ENCODE measurements at regions not wholly inside any gene's neighbourhood (a gene's known extent, or its start where the extent isn't known, plus 50 kb on each side); places are given as distances from the start of the nearest gene placed in this dataset.
A peak's percentile ranks its signal among the peaks of the same experiment; 100 is the strongest.
"Not testable (repeated sequence)": the region's sequence is repeated elsewhere in the genome, so short reads cannot be mapped to it uniquely, and the experiment has no call there.

DNA sequence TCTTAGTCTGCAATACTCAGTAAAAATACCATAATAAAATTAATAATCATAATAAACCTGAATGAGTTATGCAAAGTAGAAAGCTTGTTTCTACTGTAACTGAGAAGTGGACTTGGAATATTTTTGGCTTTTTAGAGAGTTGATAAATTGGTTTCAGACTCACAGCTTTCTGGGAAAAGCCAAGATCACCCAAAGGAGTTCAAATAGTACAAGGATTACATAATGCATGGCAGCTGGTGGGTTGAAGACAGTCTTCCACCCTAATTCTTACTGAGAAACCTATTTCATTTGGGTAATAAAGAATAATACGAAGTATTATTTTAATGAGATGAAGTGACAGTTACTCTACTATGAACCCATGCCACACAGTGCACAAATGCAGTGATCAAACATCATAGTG, 139.4 kb upstream of the KLF12 start:
- Mint-ChIP-seq H3K27ac (no peak overlapping the region), H3K4me3 (no peak overlapping the region), H3K9me3 (peaks cover 12% of the 10 kb centered on the region), H3K36me3 (peaks cover 20% of the 10 kb centered on the region), H3K4me1 (peaks cover 19% of the 10 kb centered on the region), H3K27me3 (no peaks in the 10 kb centered on the region)
- DNase-seq, result no peak

DNA sequence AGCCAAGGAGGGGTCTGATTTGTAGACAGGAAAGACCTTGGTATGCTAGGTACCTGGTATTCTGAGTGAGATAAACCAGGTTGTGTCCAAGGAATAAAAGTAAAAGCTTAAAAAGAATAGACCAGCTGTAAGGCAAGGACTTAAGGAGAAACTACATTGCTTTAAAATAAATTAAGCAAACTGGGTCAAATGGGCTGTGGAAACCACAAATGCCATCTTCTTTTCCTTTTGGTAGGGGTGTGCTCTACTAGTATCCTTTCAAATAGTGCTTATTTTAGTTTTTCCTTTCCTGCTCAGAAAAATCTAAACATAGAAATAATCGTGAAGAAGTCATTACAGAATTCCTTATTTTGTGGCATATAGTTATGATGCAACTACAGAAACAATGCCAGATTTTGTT, 138.6 kb upstream of the KLF12 start:
- no peak for DNase-seq
- Mint-ChIP-seq H3K9me3 (peaks cover 12% of the 10 kb centered on the region), H3K36me3 (peaks cover 16% of the 10 kb centered on the region), H3K4me1 (peaks cover 19% of the 10 kb centered on the region), H3K27me3 (no peaks in the 10 kb centered on the region), H3K27ac (no peak overlapping the region), H3K4me3 (no peak overlapping the region)

GRCh38 chr13:74270018-74270417, 135.8 kb upstream of the KLF12 start:
- H3K4me1 Mint-ChIP-seq, result peaks cover 15% of the 10 kb centered on the region
- no peaks in the 10 kb centered on the region for H3K27me3 Mint-ChIP-seq
- no peak overlapping the region for H3K27ac Mint-ChIP-seq
- H3K9me3 Mint-ChIP-seq, result peaks cover 26% of the 10 kb centered on the region
- peaks cover 30% of the 10 kb centered on the region for H3K36me3 Mint-ChIP-seq
- no peak for DNase-seq
- H3K4me3 Mint-ChIP-seq, result no peak overlapping the region

DNA sequence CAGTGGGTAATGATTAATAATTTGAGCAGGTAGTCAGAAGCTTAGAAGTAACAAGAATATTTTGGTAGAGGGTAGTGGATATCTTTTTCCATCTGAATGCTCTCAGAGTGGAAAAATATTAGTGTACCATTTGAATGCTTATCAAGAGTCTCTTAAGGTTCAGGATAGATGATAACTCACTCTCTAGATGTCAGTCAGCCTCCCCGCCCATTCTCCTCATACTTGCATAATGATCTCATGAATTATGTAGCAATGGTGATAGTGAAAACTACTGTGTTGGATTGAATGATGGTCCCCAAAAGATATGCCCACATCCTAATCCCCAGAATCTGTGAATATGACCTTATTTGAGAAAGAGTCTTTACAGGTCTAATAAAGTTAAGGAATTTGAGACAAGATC, 132.7 kb upstream of the KLF12 start:
- peaks cover 35% of the 10 kb centered on the region for H3K36me3 Mint-ChIP-seq
- H3K27me3 Mint-ChIP-seq, result no peaks in the 10 kb centered on the region
- H3K4me3 Mint-ChIP-seq, result no peak overlapping the region
- H3K4me1 Mint-ChIP-seq, result peaks cover 4% of the 10 kb centered on the region
- peaks cover 30% of the 10 kb centered on the region for H3K9me3 Mint-ChIP-seq
- no peak overlapping the region for H3K27ac Mint-ChIP-seq
- DNase-seq, result no peak

- H3K27ac Mint-ChIP-seq, result no peak overlapping the region
- peaks cover 27% of the 10 kb centered on the region for H3K9me3 Mint-ChIP-seq
- no peak for DNase-seq
- H3K27me3 Mint-ChIP-seq, result no peaks in the 10 kb centered on the region
- peaks cover 33% of the 10 kb centered on the region for H3K36me3 Mint-ChIP-seq
- H3K4me3 Mint-ChIP-seq, result no peak overlapping the region
- H3K4me1 Mint-ChIP-seq, result peaks cover 4% of the 10 kb centered on the region
Observed at GRCh38 chr13:74266309-74266708, 132.1 kb upstream of the KLF12 start.

DNA sequence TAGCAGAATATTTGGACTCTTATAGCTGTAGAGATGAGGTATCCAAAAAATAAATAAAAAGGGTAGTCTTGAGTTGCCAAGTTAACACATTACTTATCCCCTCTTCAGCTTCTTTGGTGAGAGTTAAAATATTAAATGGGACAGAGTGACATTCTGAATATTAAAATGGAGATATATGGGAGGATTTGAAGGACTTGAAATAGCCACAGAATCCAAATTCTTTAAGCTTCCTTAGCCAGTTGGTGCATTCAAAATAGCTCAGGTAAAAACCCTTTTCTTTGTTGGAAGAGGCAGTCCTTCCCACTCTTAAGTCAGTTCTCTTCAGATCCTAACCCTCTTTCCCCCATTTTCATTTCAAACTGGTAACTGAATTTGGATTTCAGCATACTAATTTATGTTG, 130.1 kb upstream of the KLF12 start:
- peaks cover 28% of the 10 kb centered on the region for H3K36me3 Mint-ChIP-seq
- H3K27me3 Mint-ChIP-seq, result no peaks in the 10 kb centered on the region
- peaks cover 6% of the 10 kb centered on the region for H3K4me1 Mint-ChIP-seq
- H3K27ac Mint-ChIP-seq, result no peak overlapping the region
- no peak overlapping the region for H3K4me3 Mint-ChIP-seq
- peaks cover 26% of the 10 kb centered on the region for H3K9me3 Mint-ChIP-seq
- DNase-seq, result no peak

GRCh38 chr13:74260420-74260819, 126.2 kb upstream of the KLF12 start:
- peaks cover 12% of the 10 kb centered on the region for H3K9me3 Mint-ChIP-seq
- H3K4me3 Mint-ChIP-seq, H3K27ac Mint-ChIP-seq, DNase-seq, H3K27me3 Mint-ChIP-seq: not testable (repeated sequence)
- H3K36me3 Mint-ChIP-seq, result peaks cover 15% of the 10 kb centered on the region
- H3K4me1 Mint-ChIP-seq, result peaks cover 36% of the 10 kb centered on the region

- Mint-ChIP-seq H3K4me3 (no peak overlapping the region), H3K9me3 (peaks cover 8% of the 10 kb centered on the region), H3K27me3 (no peaks in the 10 kb centered on the region), H3K36me3 (peaks cover 10% of the 10 kb centered on the region), H3K27ac (peak overlapping the region; percentile 3), H3K4me1 (peaks cover 36% of the 10 kb centered on the region)
- no peak for DNase-seq
Observed at GRCh38 chr13:74259641-74260040, 125.4 kb upstream of the KLF12 start.

DNA sequence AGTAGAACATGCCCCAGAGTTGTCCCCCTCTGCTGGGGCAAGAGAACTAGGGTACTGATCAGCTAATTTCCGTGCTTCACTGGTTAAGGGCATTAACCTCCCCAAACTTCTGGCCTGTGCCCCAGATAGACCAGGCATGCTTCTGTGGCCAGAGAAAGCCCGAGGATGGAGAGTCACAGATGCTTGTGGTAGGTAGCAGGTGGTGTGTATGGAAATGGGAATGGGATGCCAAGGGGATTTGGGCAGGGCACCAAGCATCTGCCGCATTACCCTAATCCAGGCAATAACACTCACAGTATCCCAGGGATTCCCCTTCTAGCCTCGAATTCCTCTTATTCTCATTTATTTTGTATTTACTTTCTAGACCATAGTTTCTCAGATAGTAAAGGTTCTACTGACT, 124.8 kb upstream of the KLF12 start:
- Mint-ChIP-seq H3K4me1 (peaks cover 41% of the 10 kb centered on the region), H3K36me3 (peaks cover 7% of the 10 kb centered on the region), H3K27ac (no peak overlapping the region), H3K27me3 (no peaks in the 10 kb centered on the region), H3K4me3 (no peak overlapping the region), H3K9me3 (peaks cover 4% of the 10 kb centered on the region)
- no peak for DNase-seq

DNA sequence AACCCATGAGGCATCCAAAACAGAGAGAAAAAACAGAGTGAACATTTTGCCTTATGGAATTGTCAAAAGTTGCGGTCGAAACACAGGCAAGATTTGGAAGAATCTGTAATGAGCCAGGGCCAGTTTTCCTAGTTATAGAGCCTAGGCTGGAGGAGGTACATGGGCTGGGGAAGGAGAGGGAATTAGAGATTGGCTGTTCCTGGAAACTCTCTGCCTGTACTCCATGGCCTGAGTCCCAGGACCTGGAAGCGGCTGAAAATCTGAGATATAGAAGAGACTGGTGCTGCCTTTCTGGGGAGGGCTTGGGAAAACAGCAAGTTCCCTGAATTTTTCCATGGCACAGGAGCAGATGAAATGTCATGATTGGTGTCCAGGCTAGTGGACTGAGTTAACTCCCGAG, 122.8 kb upstream of the KLF12 start:
- H3K36me3 Mint-ChIP-seq, result peaks cover 2% of the 10 kb centered on the region
- H3K4me1 Mint-ChIP-seq, result peaks cover 55% of the 10 kb centered on the region

GRCh38 chr13:74253161-74253560, 119.0 kb upstream of the KLF12 start:
- Mint-ChIP-seq H3K9me3 (peaks cover 7% of the 10 kb centered on the region), H3K27ac (no peak overlapping the region), H3K4me1 (peaks cover 70% of the 10 kb centered on the region), H3K27me3 (no peaks in the 10 kb centered on the region), H3K36me3 (peaks cover 6% of the 10 kb centered on the region), H3K4me3 (no peak overlapping the region)
- DNase-seq, result no peak

More for the DNA sequence above, 122.8 kb upstream of the KLF12 start:
- Mint-ChIP-seq H3K9me3 (peaks cover 2% of the 10 kb centered on the region), H3K27me3 (no peaks in the 10 kb centered on the region), H3K27ac (no peak overlapping the region), H3K4me3 (peak overlapping the region; percentile 8)
- no peak for DNase-seq

- Mint-ChIP-seq H3K36me3 (peaks cover 6% of the 10 kb centered on the region), H3K27ac (peak overlapping the region; percentile 49), H3K4me3 (no peak overlapping the region), H3K9me3 (peaks cover 7% of the 10 kb centered on the region), H3K4me1 (peaks cover 69% of the 10 kb centered on the region), H3K27me3 (no peaks in the 10 kb centered on the region)
- no peak for DNase-seq
Observed at GRCh38 chr13:74251778-74252519, 117.7 kb upstream of the KLF12 start.

DNA sequence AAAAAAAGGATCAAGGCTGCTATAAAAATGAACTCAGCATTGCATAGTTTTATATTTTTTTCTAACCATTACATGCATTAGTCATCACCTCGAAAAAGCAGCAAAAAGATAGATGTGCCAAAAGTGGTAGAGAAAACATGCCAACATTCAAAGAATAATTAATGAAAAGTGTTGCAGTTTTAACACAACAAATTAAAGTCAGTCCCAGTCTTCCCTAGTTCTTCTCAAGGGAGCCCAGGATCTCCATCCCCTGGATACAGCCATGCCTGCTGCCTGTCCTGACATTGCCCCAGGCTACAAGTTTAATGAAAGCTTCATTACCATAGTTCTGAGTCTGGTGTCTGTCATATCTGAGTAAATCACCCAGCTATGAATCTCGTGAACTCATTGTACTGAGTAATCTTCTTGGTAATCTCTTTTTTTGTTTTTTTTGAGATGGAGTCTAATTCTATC, 116.6 kb upstream of the KLF12 start:
- peaks cover 7% of the 10 kb centered on the region for H3K9me3 Mint-ChIP-seq
- peaks cover 73% of the 10 kb centered on the region for H3K4me1 Mint-ChIP-seq
- DNase-seq, result no peak
- no peak overlapping the region for H3K4me3 Mint-ChIP-seq
- peak overlapping the region; percentile 26 for H3K27ac Mint-ChIP-seq
- peaks cover 6% of the 10 kb centered on the region for H3K36me3 Mint-ChIP-seq
- H3K27me3 Mint-ChIP-seq, result no peaks in the 10 kb centered on the region

GRCh38 chr13:74248477-74248876, 114.3 kb upstream of the KLF12 start:
- Mint-ChIP-seq H3K27ac (peak overlapping the region; percentile 25), H3K4me3 (no peak overlapping the region), H3K9me3 (peaks cover 9% of the 10 kb centered on the region), H3K36me3 (peaks cover 9% of the 10 kb centered on the region), H3K27me3 (no peaks in the 10 kb centered on the region), H3K4me1 (peaks cover 85% of the 10 kb centered on the region)
- no peak for DNase-seq

GRCh38 chr13:74246487-74246886, 112.3 kb upstream of the KLF12 start:
- H3K4me1 Mint-ChIP-seq, result peaks cover 87% of the 10 kb centered on the region
- peak overlapping the region; percentile 85 for H3K27ac Mint-ChIP-seq
- H3K36me3 Mint-ChIP-seq, result peaks cover 26% of the 10 kb centered on the region
- H3K9me3 Mint-ChIP-seq, result peaks cover 22% of the 10 kb centered on the region
- no peaks in the 10 kb centered on the region for H3K27me3 Mint-ChIP-seq
- peak; percentile 45 for DNase-seq
- H3K4me3 Mint-ChIP-seq, result peak overlapping the region; percentile 81

Data from activated naive CD8-positive, alpha-beta T cell treated with anti-CD3 and anti-CD28 coated beads for 36 hours (primary cell).